ENCODE measurements at regions not wholly inside any gene's neighbourhood (a gene's known extent, or its start where the extent isn't known, plus 50 kb on each side); places are given as distances from the start of the nearest gene placed in this dataset.
"Not testable (repeated sequence)": the region's sequence is repeated elsewhere in the genome, so short reads cannot be mapped to it uniquely, and the experiment has no call there.

GRCh38 chr9:29312327-29312726, 1739.0 kb upstream of the C9orf72 start:
- DNase-seq = no peak

DNA sequence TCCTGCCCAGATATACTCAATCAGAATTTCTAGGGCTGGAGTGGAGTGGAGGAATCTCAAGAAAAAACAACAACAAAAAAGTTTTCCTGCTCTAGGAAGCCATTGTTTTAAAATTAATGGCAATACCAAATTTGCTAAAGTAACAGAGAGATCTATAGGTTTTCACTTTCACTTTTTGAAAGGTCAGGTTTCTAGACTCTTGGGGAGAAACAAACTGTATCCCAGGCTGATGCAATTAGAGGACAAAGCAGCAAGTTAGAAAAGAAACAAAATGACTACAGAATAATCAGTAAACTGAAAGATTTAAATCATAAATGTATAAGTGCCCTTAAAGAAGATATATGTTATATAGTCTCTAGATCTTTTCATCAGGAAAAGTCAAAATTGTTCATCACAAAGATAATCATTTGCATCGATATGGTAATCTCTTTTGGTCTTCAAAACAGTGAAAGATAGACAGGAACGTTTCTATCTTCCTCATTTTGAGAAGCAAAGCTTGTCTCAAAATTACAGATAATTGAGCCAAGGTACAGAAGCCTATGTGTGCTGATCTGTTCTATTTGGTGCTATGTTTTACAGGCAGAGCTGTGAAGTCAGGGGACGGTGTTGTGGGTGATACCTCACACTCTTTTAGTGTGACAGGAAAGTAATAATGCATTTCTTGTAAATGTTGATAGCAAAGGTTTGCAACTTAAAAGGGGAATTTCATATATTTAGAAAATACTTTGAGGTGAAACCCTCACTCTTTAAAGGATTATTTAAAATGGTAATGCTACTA, 1746.6 kb upstream of the C9orf72 start:
- DNase-seq = no peak

DNA sequence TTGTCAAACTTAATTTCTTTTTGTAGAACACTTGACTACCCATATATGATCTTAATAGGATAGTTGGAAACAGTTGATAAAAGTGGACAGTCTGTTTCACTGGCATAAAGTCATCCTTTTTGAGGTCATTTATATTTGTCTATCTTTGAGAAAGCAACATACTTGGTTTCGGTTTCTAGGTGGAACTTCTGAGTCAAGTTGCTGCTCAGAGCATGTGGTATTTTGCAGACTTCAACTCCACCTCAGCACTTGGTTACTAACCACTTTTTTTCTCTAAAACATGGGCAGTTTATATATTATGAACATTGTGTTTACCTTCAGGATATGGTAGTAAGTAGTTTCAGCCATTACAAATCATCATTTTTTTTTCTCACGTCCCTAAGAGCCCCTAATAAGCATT, 1749.0 kb upstream of the C9orf72 start:
- no peak for DNase-seq

GRCh38 chr9:29325894-29326293, 1752.6 kb upstream of the C9orf72 start:
- no peak for DNase-seq

DNA sequence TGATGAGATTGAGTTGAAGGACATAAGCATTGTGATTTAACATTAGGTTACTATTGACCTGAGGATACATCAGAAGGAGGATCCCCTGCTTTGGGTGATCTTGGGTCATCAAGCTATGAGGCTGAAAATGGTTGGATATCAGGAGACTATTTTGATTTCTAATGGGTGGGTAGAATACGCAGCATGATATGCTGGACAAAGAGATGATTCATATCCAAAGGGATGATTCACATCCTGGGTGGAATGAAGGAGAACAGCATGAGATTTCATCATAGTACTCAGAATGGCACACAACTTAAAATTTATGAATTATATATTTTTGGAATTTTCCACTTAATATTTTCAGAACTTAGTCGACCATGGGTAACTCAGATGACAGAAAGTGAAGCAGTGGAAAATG, 1759.5 kb upstream of the C9orf72 start:
- DNase-seq = no peak

- no peak for DNase-seq
These were observed 1763.0 kb upstream of the C9orf72 start for GRCh38 chr9:29336281-29336680.

GRCh38 chr9:29339387-29339786, 1766.1 kb upstream of the C9orf72 start:
- DNase-seq = no peak

- DNase-seq = no peak
These were observed 1775.7 kb upstream of the C9orf72 start for GRCh38 chr9:29348999-29349398.

DNA sequence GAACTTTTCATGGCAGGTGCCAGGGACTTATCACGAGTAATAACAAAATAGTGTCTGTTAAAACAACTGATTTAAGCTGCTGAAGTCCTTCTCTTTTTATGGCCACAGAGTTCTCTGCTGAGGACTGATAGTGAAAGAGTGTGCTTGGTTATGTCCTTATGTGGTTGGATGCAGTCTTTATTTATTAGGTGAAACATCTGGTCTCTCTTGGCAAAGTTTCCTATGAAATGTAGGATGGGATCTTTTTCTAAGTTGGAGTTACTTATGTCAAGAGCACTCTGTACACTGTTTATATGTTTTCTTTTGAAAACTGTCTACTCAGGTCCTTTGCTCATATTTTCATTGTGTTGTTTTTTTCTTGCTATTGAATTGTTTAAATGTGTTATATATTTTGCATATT, 1816.1 kb upstream of the C9orf72 start:
- DNase-seq = no peak

DNA sequence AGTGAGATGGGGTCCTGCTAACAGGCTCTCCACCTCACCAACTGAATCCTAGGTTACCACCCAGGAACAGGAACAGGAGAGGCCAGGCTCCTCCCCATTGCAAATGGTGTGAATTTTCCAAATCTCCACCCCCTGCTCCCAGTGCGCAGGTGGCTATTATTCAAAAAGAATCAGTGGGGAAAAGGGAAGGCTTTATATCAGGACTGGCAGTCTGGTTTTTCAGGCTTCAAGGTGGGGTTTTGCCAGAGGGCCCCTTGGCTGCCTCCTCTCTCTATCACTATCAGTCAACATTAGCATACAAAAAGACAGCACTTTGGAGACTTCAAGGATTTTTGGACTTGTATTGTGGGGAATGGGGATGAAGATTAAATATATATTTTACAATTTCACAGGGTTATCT, 1817.6 kb upstream of the C9orf72 start:
- DNase-seq = no peak

- DNase-seq = no peak
These were observed 1819.8 kb upstream of the C9orf72 start for GRCh38 chr9:29393064-29393463.

DNA sequence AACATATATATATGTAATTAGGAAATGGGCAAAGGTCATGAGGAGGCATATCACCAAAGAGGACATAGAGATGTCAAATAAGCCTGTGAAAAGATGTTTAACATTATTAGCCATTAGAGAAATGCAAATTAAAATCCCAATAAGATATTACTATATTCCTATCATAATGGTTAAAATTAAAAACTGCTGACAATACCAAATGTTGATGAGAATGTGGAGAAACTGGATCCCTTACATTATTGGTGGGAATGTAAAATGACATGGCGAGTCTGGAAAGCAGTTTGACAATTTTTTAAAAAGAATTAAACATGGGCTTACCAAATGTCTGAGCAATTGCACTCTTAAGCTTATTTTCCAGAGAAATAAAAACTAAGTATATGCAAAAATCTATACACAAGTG, 1821.6 kb upstream of the C9orf72 start:
- no peak for DNase-seq

DNA sequence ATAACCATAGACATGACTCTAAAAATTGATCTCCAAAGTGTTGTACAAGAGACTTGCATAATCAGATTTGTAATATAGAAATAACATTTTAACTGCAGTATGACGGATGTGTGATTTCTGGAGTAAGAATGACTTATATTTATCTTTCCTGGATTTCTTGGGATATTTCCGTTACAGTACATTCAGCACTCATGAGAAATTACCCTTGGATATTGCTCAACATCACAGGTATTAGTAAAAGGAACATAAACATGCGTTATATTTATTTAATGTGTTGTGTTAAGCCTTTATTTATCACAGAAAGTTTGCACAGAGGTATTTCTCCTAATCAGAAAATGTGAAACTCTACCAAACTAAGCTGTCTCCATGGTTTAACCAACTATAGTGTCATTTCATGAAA, 1823.9 kb upstream of the C9orf72 start:
- no peak for DNase-seq

DNA sequence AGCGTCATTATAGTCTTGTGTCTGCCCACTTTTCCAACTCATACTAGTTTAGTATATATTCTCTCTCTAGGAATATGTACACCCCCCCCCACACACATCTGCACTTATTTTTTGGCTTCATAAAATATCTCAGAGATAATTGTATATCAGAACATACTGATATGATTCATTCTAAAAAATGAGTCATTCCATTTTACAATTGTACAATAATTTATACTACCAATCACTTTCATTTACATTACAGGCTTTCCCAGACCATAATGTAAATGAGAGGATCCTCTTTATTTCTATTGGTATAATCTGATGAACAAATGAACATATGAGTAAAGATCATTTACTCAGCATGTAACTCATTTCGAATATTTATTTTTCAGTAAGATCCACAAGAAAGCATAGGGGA, 1842.9 kb upstream of the C9orf72 start:
- no peak for DNase-seq

GRCh38 chr9:29422438-29422837, 1849.2 kb upstream of the C9orf72 start:
- DNase-seq = no peak

GRCh38 chr9:29432191-29432590, 1858.9 kb upstream of the C9orf72 start:
- DNase-seq = no peak

DNA sequence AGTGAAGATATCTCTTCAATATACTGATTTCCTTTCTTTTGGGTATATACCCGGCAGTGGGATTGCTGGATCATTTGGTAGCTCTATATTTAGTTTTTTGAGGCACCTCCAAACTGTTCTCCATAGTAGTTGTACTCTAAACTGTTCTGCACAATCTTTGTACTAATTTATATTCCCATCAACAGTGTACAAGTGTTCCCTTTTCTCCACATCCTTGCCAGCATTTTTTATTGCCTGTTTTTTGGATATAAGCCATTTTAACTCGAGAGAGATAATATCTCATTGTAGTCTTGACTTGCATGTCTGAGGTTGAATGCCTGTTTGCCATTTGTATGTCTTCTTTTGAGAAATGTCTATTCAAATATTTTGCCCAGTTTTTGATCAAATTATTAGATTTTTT, 1859.4 kb upstream of the C9orf72 start:
- not testable (repeated sequence) for DNase-seq

- no peak for DNase-seq
These were observed 1862.1 kb upstream of the C9orf72 start for GRCh38 chr9:29435368-29435767.

DNA sequence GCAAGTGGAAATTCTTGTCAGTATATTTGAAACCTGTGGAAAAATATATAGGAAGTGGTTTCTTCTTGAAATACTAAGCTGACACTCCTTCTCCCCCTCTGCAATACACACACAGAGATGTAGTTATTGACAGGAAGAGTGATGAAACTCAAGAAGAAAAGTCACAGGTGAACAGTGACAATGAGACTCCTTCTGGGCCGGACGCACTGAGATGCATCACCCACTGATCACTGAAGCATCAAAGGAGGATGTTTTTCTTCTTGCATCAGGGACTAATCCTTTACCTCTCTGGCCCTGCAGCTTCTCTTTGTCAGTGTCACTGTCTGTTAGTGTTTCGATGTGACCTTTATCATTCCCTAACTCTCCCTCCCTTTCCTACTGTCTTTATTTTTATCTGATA, 1864.2 kb upstream of the C9orf72 start:
- DNase-seq = no peak

- DNase-seq = no peak
These were observed 1866.7 kb upstream of the C9orf72 start for GRCh38 chr9:29439961-29440360.

DNA sequence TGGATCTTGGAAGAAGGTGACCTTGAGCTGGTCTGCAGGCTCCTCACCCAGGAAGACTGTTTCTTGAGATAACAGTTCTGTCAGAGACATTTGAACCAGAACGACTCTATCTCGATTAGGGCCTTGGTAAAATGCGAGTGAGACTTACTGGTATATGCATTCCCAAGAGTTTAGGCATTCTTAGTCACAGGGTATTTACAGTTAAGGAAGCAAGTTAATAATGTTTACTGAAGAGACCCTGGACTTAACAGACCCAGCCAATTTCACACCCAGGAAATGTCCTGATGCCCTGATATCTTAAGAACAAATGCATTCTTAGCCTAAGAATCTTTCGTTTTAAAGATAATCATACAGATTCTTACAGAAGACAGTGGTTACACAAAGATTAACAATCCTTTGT, 1867.2 kb upstream of the C9orf72 start:
- no peak for DNase-seq

- no peak for DNase-seq
These were observed 1872.5 kb upstream of the C9orf72 start for GRCh38 chr9:29445751-29446150.

- no peak for DNase-seq
These were observed 1876.0 kb upstream of the C9orf72 start for GRCh38 chr9:29449306-29449705.

GRCh38 chr9:29450343-29450875, 1877.1 kb upstream of the C9orf72 start:
- DNase-seq = not testable (repeated sequence)

GRCh38 chr9:29456940-29457339, 1883.7 kb upstream of the C9orf72 start:
- DNase-seq = no peak

Measured in activated CD8-positive, alpha-beta memory T cell treated with anti-CD3 and anti-CD28 coated beads for 24 hours (primary cell).